ENCODE measurements at regions not wholly inside any gene's neighbourhood (a gene's known extent, or its start where the extent isn't known, plus 50 kb on each side); places are given as distances from the start of the nearest gene placed in this dataset.

DNA sequence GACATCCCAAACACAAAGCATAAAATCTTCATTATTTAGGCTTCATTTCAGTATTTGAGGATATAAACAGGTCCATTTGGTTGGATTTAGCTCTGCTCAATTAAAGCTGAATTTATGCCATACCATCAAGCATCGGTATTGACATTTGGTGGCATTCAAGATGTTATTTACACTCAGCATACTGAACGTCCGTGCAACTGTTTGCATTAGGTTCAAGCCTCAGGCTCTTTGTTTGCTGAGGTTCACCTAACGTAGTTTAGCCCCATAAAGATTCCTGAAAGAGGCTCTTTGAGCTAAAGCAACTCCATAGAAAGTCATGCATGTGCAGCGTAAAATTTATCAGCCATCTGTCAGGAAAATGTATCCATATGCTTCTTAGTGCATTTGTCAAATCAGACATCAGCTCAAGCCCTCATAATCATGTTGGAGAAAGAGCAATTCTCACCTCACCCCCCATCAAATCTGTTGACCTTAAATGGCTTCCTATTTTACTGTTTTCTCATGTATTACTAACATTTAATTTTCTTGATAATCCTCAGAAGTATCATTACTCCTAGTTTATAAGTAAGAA is 366.9 kb downstream of the EPHA4 start:
- Histone ChIP-seq H2AFZ (ENCODE audit: low read depth, low read length) (no peak overlapping the region), H3K79me2 (ENCODE audit: control insufficient read depth, insufficient read depth, low read length) (no peaks in the 10 kb centered on the region), H3K9me3 (replicated peaks; ENCODE audit: control insufficient read depth, insufficient read depth, low read depth, low read length) (no peaks in the 10 kb centered on the region), H3K9ac (ENCODE audit: insufficient read depth in 1 of 2, low read depth in 2 of 2, low read length in 2 of 2) (no peak overlapping the region), H3K27ac (ENCODE audit: extremely low read depth, low read depth, low read length) (no peak overlapping the region), H3K27me3 (ENCODE audit: control insufficient read depth in 2 of 2, insufficient read depth in 2 of 2, low read length in 2 of 2) (no peaks in the 10 kb centered on the region), H3K4me3 (no peak overlapping the region), H3K4me1 (replicated peaks in 1 of 2; ENCODE audit: control insufficient read depth in 2 of 2, insufficient read depth in 2 of 2, low read length in 2 of 2) (no peaks in the 10 kb centered on the region), H3K4me2 (ENCODE audit: insufficient read depth, low read length) (no peak overlapping the region), H3K9me1 (ENCODE audit: control insufficient read depth, insufficient read depth, low read length) (no peaks in the 10 kb centered on the region), H3K36me3 (ENCODE audit: control insufficient read depth, insufficient read depth, low read length) (no peaks in the 10 kb centered on the region), H4K20me1 (replicated peaks; ENCODE audit: control insufficient read depth, insufficient read depth, low read length) (no peaks in the 10 kb centered on the region)
- intact Hi-C loops (cut with micrococcal nuclease) (no loop called here), in situ Hi-C loops (cut with MboI) (no loop called here)
- BruUV-seq (replicated peaks) = no TSS peak
- 5% methylated on average over 5 of the region's 5 CpGs for WGBS (ENCODE audit: insufficient coverage, low coverage, missing lambda C conversion rate)
- DNase-seq (ENCODE audit: extremely low read depth in 1 of 4, low spot score in 3 of 4) (no peak), ATAC-seq (no peak), FAIRE-seq (no peak)
- POLR2A ChIA-PET = no interaction called here
- CTCF ChIA-PET (ENCODE audit: low intra/inter-chr PET ratio) = no interaction called here
- TF ChIP-seq ESRRA (IDR thresholded peaks at IDR 0.05; ENCODE audit: borderline replicate concordance, low read depth) (no peak), DACH1 (IDR thresholded peaks at IDR 0.05; ENCODE audit: partially characterized antibody) (no peak), KAT7 (CRISPR knock-in tag; IDR thresholded peaks at IDR 0.05; ENCODE audit: borderline replicate concordance) (no peak), SIRT6 (IDR thresholded peaks at IDR 0.05; ENCODE audit: low read depth, low read length) (no peak)

DNA sequence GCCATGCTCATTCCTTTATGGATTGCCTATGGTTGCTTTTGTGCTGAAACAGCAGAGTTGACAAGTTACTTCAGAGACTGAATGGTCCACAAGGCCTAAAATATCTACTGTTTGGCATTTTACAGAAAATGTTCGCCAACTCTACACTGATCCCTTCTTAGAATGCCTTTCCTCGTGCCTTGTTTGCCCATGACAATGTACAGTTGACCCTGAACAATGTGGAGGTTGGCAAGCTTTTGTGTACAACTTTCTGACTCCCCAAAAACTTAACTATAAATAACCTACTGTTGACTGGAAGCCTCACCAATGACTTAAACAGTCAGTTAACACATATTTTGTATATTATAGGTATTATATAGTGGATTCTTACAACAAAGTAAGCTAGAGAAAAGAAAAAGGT is 361.4 kb downstream of the EPHA4 start:
- POLR2A ChIA-PET = no interaction called here
- no peak overlapping the region for H3K4me2 ChIP-seq (ENCODE audit: insufficient read depth, low read length)
- DNase-seq (ENCODE audit: extremely low read depth in 1 of 4, low spot score in 3 of 4) (no peak), FAIRE-seq (no peak), ATAC-seq (no peak)
- intact Hi-C loops (cut with micrococcal nuclease) (no loop called here), in situ Hi-C loops (cut with MboI) (no loop called here)
- TF ChIP-seq ZFP30 (CRISPR knock-in tag; IDR thresholded peaks at IDR 0.05; ENCODE audit: borderline replicate concordance) (no peak), KAT7 (CRISPR knock-in tag; IDR thresholded peaks at IDR 0.05; ENCODE audit: borderline replicate concordance) (no peak), SMARCA5 (IDR thresholded peaks at IDR 0.05) (no peak), MAZ (CRISPR knock-in tag; conservative IDR thresholded peaks at IDR 0.05 in 1 of 2, IDR thresholded peaks at IDR 0.05 in 1 of 2) (no peak), ZZZ3 (IDR thresholded peaks at IDR 0.05) (no peak), CREM (IDR thresholded peaks at IDR 0.05; ENCODE audit: low read depth) (no peak), MECOM (CRISPR knock-in tag; IDR thresholded peaks at IDR 0.05) (no peak), FOXA1 (IDR thresholded peaks at IDR 0.05; ENCODE audit: borderline replicate concordance) (no peak), HDAC8 (tag; IDR thresholded peaks at IDR 0.05) (no peak), RFX7 (CRISPR knock-in tag; IDR thresholded peaks at IDR 0.05) (no peak), DACH1 (IDR thresholded peaks at IDR 0.05; ENCODE audit: partially characterized antibody) (no peak)
- TF ChIP-seq, protein P1, sequence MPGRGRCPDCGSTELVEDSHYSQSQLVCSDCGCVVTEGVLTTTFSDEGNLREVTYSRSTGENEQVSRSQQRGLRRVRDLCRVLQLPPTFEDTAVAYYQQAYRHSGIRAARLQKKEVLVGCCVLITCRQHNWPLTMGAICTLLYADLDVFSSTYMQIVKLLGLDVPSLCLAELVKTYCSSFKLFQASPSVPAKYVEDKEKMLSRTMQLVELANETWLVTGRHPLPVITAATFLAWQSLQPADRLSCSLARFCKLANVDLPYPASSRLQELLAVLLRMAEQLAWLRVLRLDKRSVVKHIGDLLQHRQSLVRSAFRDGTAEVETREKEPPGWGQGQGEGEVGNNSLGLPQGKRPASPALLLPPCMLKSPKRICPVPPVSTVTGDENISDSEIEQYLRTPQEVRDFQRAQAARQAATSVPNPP (IDR thresholded peaks at IDR 0.05; ENCODE audit: borderline replicate concordance, insufficient read depth, insufficient read length) = no peak
- TF ChIP-seq, protein P2, sequence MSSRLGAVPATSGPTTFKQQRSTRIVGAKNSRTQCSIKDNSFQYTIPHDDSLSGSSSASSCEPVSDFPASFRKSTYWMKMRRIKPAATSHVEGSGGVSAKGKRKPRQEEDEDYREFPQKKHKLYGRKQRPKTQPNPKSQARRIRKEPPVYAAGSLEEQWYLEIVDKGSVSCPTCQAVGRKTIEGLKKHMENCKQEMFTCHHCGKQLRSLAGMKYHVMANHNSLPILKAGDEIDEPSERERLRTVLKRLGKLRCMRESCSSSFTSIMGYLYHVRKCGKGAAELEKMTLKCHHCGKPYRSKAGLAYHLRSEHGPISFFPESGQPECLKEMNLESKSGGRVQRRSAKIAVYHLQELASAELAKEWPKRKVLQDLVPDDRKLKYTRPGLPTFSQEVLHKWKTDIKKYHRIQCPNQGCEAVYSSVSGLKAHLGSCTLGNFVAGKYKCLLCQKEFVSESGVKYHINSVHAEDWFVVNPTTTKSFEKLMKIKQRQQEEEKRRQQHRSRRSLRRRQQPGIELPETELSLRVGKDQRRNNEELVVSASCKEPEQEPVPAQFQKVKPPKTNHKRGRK (tag; IDR thresholded peaks at IDR 0.05) = no peak
- no peaks in the 10 kb centered on the region for H3K79me2 ChIP-seq (ENCODE audit: control insufficient read depth, insufficient read depth, low read length)
- H3K27me3 ChIP-seq (ENCODE audit: control insufficient read depth in 2 of 2, insufficient read depth in 2 of 2, low read length in 2 of 2) = no peaks in the 10 kb centered on the region
- no peak overlapping the region for H3K9ac ChIP-seq (ENCODE audit: insufficient read depth in 1 of 2, low read depth in 2 of 2, low read length in 2 of 2)
- 0% methylated on average over 2 of the region's 2 CpGs for WGBS (ENCODE audit: insufficient coverage, low coverage, missing lambda C conversion rate)
- no peaks in the 10 kb centered on the region for H4K20me1 ChIP-seq (replicated peaks; ENCODE audit: control insufficient read depth, insufficient read depth, low read length)
- no peaks in the 10 kb centered on the region for H3K9me3 ChIP-seq (replicated peaks; ENCODE audit: control insufficient read depth, insufficient read depth, low read depth, low read length)
- no peak overlapping the region for H3K4me3 ChIP-seq
- H3K9me1 ChIP-seq (ENCODE audit: control insufficient read depth, insufficient read depth, low read length) = no peaks in the 10 kb centered on the region
- no peaks in the 10 kb centered on the region for H3K4me1 ChIP-seq (replicated peaks in 1 of 2; ENCODE audit: control insufficient read depth in 2 of 2, insufficient read depth in 2 of 2, low read length in 2 of 2)
- no peaks in the 10 kb centered on the region for H3K36me3 ChIP-seq (ENCODE audit: control insufficient read depth, insufficient read depth, low read length)
- no peak overlapping the region for H2AFZ ChIP-seq (ENCODE audit: low read depth, low read length)
- BruUV-seq (replicated peaks) = no TSS peak
- H3K27ac ChIP-seq (ENCODE audit: extremely low read depth, low read depth, low read length) = no peak overlapping the region
- CTCF ChIA-PET (ENCODE audit: low intra/inter-chr PET ratio) = no interaction called here

Measured in K562 (cell line).